HG03064 (cell line): ENCODE measurements at regions not wholly inside any gene's neighbourhood (a gene's known extent, or its start where the extent isn't known, plus 50 kb on each side); places are given as distances from the start of the nearest gene placed in this dataset.

Experiments used
- ATAC-seq: cut with Tn5 transposase; IDR thresholded peaks from one replicate; pipeline ENCODE4 v1.9.1; 2021; ENCODE audit warnings: low read depth; ENCODE audit not compliant: unreplicated experiment

DNA sequence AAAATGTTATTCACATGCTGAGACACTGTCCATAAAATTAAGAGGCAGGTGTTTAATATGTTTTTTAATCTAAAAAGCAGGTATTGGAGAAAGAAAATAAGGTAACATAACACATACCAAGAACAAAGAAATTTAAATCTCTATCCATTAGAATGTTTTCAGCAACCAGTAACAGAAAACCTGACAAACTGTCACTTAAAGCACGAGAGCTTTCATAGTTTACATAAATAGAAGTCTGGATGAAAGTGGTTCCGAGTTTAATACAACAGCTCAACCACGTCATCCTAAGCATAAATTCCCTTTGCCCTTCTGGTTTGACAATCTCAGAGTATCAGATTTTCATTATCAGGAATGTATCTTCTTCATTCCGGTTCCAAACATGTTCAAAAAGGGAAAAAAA lies 1249.4 kb upstream of the SORCS1 start:
- ATAC-seq: no peak

DNA sequence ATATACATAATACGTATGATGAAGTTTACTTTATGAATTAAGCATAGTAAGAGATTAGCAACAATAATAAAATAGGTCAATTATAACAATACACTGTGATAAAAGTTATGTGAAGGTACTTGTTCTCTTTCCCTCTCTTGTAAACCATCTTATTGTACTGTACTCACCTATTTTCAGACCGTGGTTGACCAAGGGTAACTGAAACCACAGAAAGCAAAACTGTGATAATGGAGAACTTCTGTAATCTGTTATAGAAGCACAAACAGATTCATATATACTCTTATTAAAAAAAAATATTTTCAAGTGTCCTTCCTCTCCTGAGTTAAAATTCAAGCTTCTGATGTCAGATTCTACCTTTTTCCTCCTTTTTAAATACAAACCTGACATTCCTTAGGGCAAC lies 1247.8 kb upstream of the SORCS1 start:
- ATAC-seq: no peak

DNA sequence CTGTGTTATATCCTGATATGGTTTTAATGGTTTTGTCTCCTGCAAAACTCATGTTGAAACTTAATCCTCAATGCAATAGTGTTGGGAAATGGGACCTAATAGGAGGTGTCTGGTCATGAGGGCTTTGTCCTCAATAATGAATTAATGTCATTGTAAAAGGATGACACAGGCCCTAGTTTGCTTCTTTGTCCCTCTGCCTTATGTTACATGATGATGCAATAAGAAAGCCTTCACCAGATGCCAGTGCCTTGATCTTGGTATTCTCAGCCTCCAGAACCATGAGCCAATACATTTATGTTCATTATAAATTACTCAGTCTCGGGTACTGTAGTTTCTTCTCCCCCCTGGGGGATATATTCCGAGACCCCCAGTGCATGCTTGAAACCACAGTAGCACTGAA lies 1247.4 kb upstream of the SORCS1 start:
- no peak for ATAC-seq

DNA sequence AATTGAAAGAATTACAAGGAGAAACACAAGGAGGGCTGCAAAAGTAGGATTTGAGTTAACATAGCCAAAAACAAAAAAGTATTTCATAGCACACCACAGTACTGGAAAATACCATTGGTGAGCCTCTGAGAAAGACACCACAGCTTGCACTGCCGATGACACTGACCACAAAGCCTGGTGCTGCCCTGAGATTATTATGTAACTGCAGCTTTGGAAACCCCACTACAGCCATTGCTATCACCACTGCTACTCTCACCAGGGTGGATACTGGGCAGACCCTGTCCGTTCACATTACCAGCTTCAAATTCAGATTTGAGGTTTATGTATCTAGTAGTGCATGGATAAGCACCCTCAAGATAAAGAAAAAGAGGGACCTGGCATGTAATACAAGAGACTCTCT lies 1246.7 kb upstream of the SORCS1 start:
- no peak for ATAC-seq

DNA sequence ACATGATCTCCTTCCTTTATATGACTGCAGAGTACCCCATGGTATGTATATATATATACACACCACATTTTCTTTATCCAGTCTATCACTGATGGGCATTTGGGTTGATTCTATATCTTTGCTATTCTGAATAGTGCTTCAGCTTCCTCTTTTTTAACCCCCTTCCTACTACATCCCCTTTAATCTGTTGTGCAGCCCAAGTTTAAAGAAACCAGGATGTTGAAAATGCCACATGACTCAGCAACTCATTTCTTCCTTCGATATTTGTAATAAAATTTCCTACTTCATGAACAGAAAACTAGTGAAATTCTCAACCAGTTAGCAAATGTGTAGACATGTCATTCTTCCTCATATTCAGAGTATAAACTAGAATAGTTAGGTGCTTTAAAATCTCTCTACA lies 1245.7 kb upstream of the SORCS1 start:
- ATAC-seq: no peak

DNA sequence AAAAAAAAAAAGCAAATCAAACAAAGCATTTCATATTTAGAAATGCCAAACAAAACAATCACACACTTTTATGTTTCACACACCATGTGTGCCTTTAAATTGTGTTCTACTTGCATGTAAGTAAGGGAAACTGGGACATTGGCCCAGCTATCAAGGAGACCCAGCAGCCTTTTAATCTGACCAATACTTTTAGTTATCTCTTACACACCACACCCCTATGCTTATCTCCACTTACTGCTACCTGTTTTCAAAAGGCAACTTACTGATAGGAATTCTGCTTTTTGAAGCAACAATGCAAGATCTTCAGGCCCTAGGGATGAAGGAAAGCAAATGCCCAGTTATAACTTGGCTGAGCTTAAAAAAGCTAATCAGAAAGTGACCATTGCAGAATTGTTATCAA lies 1244.8 kb upstream of the SORCS1 start:
- ATAC-seq: no peak

DNA sequence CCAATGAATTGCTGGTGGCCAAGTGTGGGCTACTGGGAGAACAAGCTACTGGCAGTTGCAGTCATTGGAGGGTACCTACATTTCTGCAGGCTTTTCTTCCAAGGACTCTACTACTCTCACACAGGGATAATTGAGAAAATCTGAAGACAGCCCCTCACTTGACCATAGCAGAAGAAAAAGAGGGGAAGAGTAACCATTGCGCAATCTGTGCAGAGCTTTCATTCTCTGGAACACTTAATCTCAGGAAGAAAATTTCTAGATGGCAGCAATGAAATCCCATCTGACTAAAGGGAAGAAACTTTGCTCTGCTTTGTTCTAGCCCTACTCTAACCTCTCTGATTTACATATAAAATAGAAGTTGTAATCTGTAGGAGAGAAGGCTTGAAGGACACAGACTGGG lies 1239.6 kb upstream of the SORCS1 start:
- ATAC-seq: no peak

DNA sequence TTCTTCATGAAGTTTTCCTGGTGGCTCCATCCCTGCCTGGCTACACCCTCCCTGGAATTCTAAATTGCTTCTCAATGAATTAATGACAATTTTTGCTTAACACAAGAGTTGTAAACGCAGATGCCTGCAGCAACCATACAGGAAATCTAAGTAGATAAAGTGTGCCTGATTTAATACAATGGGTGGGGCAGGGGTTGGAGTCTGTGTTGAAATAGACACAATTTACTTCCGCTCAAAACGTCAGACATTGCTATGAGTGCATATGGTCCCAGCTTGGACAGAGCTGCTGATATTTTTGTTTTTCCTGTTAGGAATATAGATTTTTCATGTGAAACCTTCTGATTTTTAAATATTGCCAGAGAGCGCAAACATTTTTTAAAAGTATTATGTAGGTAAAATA lies 1235.0 kb upstream of the SORCS1 start:
- no peak for ATAC-seq

DNA sequence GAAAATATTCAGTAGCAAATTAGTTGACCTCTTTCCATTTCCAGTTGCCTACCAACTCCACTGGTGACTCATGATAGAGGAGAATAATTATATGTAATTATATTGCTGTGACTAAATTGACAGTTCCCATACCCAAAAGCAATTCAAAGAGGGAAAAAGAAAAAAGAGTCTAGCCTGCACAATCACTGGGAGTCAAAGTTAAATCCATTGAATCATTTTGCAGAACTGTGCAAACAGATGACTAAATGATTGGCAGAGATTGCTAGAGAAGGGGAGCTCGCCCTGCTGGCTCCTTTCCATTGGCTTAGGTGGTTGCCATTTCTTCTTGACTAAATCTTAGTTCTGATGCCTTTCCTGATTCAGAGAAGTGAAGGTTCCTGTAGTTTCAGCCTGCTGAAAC lies 1228.6 kb upstream of the SORCS1 start:
- ATAC-seq: no peak

DNA sequence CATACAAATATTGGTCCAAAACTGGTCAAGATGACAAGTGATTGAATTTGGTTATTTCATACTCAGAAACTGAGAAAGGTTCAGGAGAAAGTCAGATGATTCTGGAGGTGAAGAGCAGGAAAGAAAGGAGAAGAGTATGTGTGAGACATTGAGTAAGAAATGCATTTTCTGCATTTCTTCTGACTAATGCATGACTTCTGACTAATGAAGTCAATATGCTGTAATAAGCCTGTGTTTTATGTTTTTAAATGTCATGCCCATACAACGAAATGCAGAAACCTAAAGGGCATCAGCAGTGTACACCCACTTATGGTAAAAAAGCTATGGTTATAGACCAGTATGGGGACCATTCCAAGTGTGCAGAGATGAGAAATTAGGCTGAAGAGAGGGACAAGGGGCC lies 1227.8 kb upstream of the SORCS1 start:
- no peak for ATAC-seq

DNA sequence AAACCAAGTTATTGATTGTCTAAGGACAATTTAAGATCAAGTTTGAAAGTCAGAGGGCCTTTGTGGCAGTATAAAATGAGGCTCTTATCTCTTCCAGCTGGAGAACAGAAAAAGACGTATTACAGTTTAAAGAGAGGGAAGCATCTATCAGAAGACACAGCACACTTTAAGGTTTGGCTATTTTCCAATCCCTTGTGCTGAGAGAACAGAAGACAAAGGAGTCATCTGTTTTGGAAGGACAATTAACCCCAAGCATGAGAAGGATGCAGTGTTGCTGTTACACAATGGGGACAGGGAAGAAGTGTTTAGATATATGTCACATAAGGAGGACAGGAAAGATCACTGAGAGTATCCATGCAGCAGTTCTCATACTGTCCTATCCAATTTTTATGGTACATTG lies 1224.2 kb upstream of the SORCS1 start:
- ATAC-seq: no peak

DNA sequence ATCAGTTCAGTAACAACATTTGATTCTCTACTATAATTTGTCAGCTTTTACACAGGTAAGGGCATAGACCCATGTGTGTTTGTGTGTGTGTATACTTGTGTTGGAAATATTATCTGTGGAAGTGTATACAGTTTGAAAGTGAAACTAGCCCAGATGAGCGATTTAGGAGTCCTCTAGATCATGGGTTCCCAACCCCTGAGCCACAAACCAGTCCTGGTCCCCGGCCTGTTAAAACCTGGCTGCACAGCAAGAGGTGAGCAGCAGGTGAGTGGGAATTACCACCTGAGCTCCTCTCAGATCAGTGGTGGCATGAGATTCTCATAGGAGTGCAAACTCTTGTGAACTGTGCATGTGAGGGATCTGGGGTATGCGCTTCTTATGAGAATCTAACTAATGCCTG lies 1221.5 kb upstream of the SORCS1 start:
- ATAC-seq: no peak

DNA sequence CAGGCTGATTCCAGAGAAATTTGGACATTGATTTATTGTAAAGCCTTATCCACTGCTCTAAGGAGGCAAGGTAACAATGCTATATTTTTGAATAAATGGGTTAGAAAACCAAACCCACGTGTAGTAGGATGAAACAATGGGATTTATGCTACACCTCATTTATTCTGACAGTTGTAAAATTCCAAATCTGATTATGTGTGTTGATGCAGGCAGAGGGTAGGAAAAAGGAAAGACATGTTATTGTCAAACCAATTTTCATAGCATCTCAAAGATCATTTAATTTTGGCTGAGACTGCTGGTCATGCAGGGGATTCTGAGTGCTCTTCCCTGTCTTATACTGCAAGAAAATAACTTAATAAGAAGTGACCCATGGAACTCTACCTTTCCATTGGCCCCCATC lies 1219.9 kb upstream of the SORCS1 start:
- no peak for ATAC-seq

DNA sequence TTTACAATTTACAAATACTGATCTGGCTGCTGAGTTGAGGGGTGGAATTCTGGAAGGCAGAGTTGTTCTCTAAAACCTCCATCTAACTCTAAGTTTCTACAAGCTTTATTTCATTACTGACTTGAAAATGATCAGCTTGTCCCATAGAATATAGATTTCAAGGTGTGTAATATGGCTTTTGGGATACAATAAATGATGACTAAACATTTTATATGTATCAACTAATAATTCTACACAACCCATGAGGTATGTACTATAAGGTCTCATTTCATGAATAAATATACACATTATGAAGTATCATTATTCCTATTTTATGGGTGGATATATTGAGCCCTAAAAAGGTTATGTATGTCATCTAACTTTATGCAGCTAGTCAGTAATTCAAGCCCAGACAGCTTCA lies 1214.3 kb upstream of the SORCS1 start:
- ATAC-seq: no peak

DNA sequence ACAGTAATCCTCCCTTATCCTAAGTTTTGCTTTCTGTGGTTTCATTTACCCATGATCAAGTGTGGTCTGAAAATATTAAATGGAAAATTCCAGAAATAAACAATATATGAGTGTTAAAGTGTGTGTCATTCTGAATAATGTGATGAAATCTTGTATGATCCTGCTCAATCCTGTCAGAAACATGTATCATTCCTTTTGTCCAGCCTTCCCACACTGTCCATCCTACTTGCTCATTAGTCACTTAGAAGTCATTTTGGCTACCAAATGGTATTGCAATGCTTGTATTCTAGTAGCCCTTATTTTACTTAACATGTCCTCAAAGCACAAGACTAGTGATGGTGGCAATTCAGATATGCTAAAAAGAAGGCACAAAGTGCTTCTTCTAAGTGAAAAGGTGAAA lies 1211.2 kb upstream of the SORCS1 start:
- no peak for ATAC-seq

DNA sequence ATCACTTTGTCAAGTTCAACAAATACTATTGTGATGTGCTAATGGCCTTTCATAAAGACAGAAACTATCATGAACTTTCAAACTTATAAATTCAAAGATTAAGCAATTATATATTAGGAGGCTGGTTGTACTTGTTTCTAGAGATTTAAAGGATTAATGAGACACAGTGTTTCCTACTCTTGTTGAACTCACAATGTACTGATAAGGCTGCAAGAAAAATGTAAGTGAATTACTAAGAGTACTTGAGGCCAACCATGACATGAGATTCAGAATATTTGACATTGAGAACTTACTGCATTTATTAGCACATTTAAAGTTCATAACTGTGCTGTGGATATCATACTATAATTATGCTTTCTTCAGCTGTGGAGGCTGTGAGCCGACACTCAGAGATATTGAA lies 1210.5 kb upstream of the SORCS1 start:
- no peak for ATAC-seq

DNA sequence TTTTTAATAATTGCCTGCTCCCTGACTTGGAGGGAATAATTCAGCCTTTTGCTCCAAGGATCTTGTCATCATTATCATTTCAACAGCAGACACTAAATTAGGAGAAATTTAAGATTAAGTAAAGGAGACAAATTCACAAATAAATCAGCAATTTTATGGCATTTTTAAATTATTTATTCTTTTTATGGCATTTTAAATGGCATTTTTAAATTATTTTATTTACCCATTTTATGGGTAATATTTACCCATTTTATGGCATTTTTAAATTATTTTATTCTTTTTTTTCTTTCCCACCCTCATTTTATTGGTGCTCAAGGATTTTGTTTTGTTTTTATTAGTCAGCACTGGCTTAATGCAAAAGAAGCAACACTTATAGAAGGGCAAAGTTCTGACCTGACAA lies 1201.0 kb upstream of the SORCS1 start:
- no peak for ATAC-seq

DNA sequence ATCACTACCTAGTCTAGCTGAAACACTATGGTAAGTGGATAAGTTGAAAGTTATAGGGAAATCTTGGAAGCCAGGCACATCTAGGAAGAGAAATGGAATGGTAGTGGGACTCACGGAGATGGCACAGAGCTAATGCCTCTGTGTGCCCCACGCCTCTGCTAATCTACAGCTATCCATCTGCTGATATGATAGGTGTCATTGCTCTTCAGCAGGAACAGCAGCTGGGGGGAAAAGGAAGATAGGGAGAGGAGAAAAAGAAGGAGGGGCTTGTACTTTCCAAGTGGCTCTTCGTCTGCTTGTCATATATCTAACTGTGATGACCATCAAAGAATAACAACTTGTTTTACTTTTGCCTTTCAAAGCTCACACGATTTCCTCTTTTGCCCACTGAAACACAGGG lies 1199.1 kb upstream of the SORCS1 start:
- ATAC-seq: no peak

DNA sequence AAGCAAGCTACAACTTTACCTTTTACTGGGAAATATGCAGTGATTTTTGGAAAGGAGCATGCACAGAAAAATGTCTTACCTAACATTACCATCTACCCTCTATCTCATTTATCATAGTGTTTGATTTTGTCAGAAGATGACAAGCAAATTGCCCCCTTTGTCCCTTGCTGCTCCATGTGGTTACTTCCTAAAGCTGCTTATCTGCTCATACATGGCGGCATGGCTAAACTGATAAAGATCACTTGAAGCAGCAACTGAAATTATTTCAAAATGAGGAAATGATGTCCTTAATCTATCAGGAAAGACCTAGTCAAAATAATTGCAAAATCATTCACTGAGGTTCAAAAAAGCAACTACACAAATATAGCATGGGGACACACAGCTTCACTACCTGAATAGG lies 1198.5 kb upstream of the SORCS1 start:
- ATAC-seq: no peak

DNA sequence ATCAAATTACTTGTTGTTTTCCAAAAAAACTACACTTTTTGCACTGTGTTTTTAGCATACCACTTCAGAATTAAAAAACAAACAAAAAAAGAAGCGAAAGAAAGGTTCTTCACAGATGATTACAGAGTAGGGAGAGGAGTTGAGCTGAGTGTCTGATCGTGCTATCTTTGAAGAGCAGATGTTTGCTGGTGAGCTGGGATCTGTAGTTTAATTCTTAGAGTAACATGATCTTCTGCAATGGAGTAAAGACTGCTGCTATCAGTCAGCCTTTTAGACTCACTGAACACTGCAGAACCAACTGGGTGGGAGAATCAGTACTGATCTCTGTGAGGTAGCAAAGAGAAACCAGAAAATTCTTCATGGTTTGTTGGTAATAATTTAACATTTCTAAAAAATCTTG lies 1197.8 kb upstream of the SORCS1 start:
- no peak for ATAC-seq

DNA sequence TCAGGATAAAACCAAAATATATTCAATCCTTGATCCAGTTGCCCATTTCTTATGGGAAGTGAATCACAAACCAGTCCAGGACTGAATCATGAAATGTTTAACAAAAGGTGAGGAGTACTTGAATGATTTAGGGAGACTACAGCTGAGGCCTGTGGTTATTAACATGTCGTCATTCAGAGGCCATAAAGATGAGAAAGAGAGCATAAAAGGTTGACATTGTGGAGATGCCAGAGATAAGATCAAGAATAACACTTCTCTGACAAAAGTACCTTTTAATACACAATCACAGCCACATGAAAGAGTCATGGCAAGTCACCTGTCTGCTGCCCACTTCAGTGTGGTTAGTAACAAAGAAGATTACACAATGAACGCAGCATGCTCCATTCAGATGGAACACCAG lies 1195.7 kb upstream of the SORCS1 start:
- no peak for ATAC-seq

DNA sequence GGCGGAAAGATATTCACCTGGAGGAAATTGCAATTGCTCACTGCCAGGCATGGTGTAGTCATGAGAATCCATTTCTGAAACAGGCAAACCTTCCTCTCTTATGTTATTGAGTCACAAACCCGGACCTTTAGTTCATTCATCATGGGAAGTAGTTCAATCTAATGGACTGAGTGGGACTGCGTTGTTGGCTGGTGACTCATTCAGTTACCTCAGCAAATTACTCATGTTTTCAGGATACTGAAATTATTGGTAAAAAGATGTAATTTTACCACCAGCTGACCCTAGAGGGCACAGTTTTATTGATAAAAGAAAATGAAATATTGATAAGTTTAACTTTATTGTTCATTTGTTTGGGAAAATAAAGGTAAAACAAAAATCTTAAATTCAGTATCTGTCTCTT lies 1194.4 kb upstream of the SORCS1 start:
- no peak for ATAC-seq

DNA sequence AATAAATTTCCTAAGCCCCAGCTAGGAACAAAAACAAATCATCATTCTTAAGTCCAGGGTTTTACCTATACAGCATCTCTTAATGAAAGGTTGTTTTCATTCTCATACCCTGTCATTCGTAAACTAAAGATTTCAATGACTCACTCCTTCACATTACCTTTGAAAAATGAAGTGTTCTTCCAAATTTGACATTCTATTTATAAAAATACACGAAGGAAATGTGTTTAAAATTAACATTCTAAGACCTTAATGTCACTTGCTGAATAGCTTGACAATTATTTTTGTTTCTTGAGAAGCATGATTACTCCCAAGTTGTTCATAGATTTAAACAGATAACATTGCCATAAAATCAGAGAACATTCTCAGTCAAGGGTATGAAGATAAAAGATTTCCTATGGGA lies 1188.3 kb upstream of the SORCS1 start:
- no peak for ATAC-seq

DNA sequence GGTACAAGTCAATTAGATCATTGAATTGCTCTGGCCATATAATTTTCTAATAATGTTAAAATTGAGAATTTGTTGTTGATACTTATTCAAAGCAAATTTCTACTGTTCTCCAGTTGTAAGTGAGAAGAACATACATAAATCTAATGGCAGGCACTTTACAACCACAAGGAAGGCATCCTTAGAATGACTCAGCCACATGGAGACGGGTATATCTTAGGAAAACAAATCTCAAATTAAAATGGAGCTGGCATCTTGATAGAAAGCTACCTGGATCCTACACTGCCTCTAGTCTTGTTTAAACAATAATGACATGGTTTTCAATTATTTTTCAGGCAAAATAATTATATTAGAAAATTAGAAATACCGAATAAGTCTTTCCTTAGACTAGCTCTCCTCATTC lies 1183.7 kb upstream of the SORCS1 start:
- ATAC-seq: no peak
